PC-9 (cell line): ENCODE measurements at regions not wholly inside any gene's neighbourhood (a gene's known extent, or its start where the extent isn't known, plus 50 kb on each side); places are given as distances from the start of the nearest gene placed in this dataset.

ENCODE experiments used
- BruUV-seq: library from RNA; stranded (reverse); fragments of 400-500 nt; replicated peaks from 2 replicates; lab custom pipeline; 2021; lab: Mats Ljungman, UMichigan
- CTCF ChIA-PET: fragments of 300-600 bp; sonication (Branson Sonifier 250); formaldehyde crosslinking; loops from one replicate; lab custom pipeline; 2022; ENCODE audit warnings: antibody characterized with exemption; lab: Charles Lee
- POLR2A ChIA-PET: fragments of 300-600 bp; sonication (Branson Sonifier 250); formaldehyde crosslinking; loops from one replicate; lab custom pipeline; 2022; ENCODE audit warnings: antibody characterized with exemption; ENCODE audit not compliant: unreplicated experiment; lab: Charles Lee
- DNase-seq, 2 experiments: peaks; one replicate each; pipeline versions ENCODE4 v3.0.0 to v3.0.0-alpha.2; 2015 to 2022; ENCODE audit warnings: mixed read lengths in 1 of 2
- H2AFZ ChIP-seq: fragments of 200-600 bp; sonication (generic); 2 replicates; pipeline ENCODE4 v1.8.1; 2017; ENCODE audit warnings: antibody characterized with exemption
- H3F3A ChIP-seq: fragments of 200-600 bp; sonication (generic); 2 replicates; pipeline ENCODE4 v1.8.1; 2017; ENCODE audit warnings: antibody characterized with exemption, mild to moderate bottlenecking, low read depth; ENCODE audit not compliant: insufficient read depth
- H3K27ac ChIP-seq: fragments of 200-600 bp; sonication (generic); 2 replicates; pipeline ENCODE4 v1.6.1; 2016; ENCODE audit warnings: mixed run types
- H3K27me3 ChIP-seq: fragments of 200-600 bp; sonication (generic); 2 replicates; pipeline ENCODE4 v1.6.1; 2016; ENCODE audit warnings: low read depth, mixed run types; ENCODE audit not compliant: insufficient read depth
- H3K36me3 ChIP-seq: fragments of 200-600 bp; sonication (generic); 2 replicates; pipeline ENCODE4 v1.6.1; 2016; ENCODE audit warnings: low read depth, mixed run types
- H3K4me1 ChIP-seq: fragments of 200-600 bp; sonication (generic); replicated peaks from 2 replicates; pipeline ENCODE4 v1.6.1; 2016; ENCODE audit warnings: mixed run types; ENCODE audit not compliant: insufficient read depth
- H3K4me2 ChIP-seq: fragments of 200-600 bp; sonication (generic); 2 replicates; pipeline ENCODE4 v1.6.1; 2017; ENCODE audit warnings: mixed run types
- H3K4me3 ChIP-seq: fragments of 200-600 bp; sonication (generic); 2 replicates; pipeline ENCODE4 v1.6.1; 2016; ENCODE audit warnings: mixed run types
- H3K79me2 ChIP-seq: fragments of 200-600 bp; sonication (generic); 2 replicates; pipeline ENCODE4 v1.6.1; 2017; ENCODE audit warnings: low read depth, mixed run types
- H3K9me2 ChIP-seq: fragments of 200-600 bp; sonication (generic); 2 replicates; pipeline ENCODE4 v1.8.1; 2017; ENCODE audit warnings: mild to moderate bottlenecking; ENCODE audit not compliant: insufficient read depth
- H3K9me3 ChIP-seq: fragments of 200-600 bp; sonication (generic); 2 replicates; pipeline ENCODE4 v1.8.1; 2016; ENCODE audit warnings: low read depth; ENCODE audit not compliant: insufficient read depth
- H4K20me1 ChIP-seq: fragments of 200-600 bp; sonication (generic); 2 replicates; pipeline ENCODE4 v1.8.1; 2017; ENCODE audit not compliant: insufficient read depth
- CTCF ChIP-seq: fragments of 200-600 bp; sonication (generic); conservative IDR thresholded peaks from 2 replicates; pipeline ENCODE4 v1.6.1; 2017; ENCODE audit warnings: mixed run types, antibody characterized with exemption, mild to moderate bottlenecking, moderate library complexity
- EZH2 ChIP-seq: fragments of 200-600 bp; sonication (generic); IDR thresholded peaks from 2 replicates; pipeline ENCODE4 v1.8.0; 2017; ENCODE audit warnings: antibody characterized with exemption, low read depth
- intact Hi-C: fragments of 100-400 bp; cut with micrococcal nuclease; formaldehyde crosslinking; loops from one replicate; pipeline ENCODE4 v1.10.0; 2022; ENCODE audit not compliant: unreplicated experiment

GRCh38 chr3:22117091-22117490 is 366.1 kb upstream of the ZNF385D start:
- no peaks in the 10 kb centered on the region for H3K9me2 ChIP-seq
- no peaks in the 10 kb centered on the region for H3K36me3 ChIP-seq
- ChIA-PET CTCF (no interaction called here), POLR2A (no interaction called here)
- intact Hi-C loops = loop anchor here (5.0 kb wide), 1 partner anchor 1890 kb away; no protein-coding TSS in a partner anchor
- H3F3A ChIP-seq = no peaks in the 10 kb centered on the region
- H3K27me3 ChIP-seq = no peaks in the 10 kb centered on the region
- DNase-seq = no peak
- H2AFZ ChIP-seq = no peak overlapping the region
- H3K79me2 ChIP-seq = no peaks in the 10 kb centered on the region
- H4K20me1 ChIP-seq = no peaks in the 10 kb centered on the region
- H3K9me3 ChIP-seq = no peaks in the 10 kb centered on the region
- H3K4me2 ChIP-seq = no peak overlapping the region
- no peaks in the 10 kb centered on the region for H3K4me1 ChIP-seq
- no peak for TF ChIP-seq EZH2
- no peak for TF ChIP-seq CTCF
- no TSS peak for BruUV-seq
- H3K4me3 ChIP-seq = no peak overlapping the region
- no peak overlapping the region for H3K27ac ChIP-seq

- no TSS peak for BruUV-seq
Observed at GRCh38 chr3:22117751-22118346, 366.8 kb upstream of the ZNF385D start.

GRCh38 chr3:22118542-22118941 is 367.5 kb upstream of the ZNF385D start:
- H3K4me3 ChIP-seq = no peak overlapping the region
- no TSS peak for BruUV-seq
- H4K20me1 ChIP-seq = no peaks in the 10 kb centered on the region
- no peaks in the 10 kb centered on the region for H3K36me3 ChIP-seq
- no peaks in the 10 kb centered on the region for H3F3A ChIP-seq
- H3K4me1 ChIP-seq = no peaks in the 10 kb centered on the region
- no peaks in the 10 kb centered on the region for H3K27me3 ChIP-seq
- TF ChIP-seq EZH2 (no peak), CTCF (no peak)
- H3K9me3 ChIP-seq = no peaks in the 10 kb centered on the region
- intact Hi-C loops = loop anchor here (5.0 kb wide), 1 partner anchor 1891 kb away; no protein-coding TSS in a partner anchor
- H2AFZ ChIP-seq = no peak overlapping the region
- H3K79me2 ChIP-seq = no peaks in the 10 kb centered on the region
- H3K27ac ChIP-seq = no peak overlapping the region
- no peaks in the 10 kb centered on the region for H3K9me2 ChIP-seq
- ChIA-PET CTCF (no interaction called here), POLR2A (no interaction called here)
- H3K4me2 ChIP-seq = no peak overlapping the region
- DNase-seq = no peak

More at GRCh38 chr3:22117751-22118346, 366.8 kb upstream of the ZNF385D start:
- Histone ChIP-seq H3K4me1 (no peaks in the 10 kb centered on the region), H2AFZ (no peak overlapping the region), H3K36me3 (no peaks in the 10 kb centered on the region), H3K9me2 (no peaks in the 10 kb centered on the region), H3K27me3 (no peaks in the 10 kb centered on the region), H3F3A (no peaks in the 10 kb centered on the region), H3K4me3 (no peak overlapping the region), H3K4me2 (no peak overlapping the region), H3K27ac (no peak overlapping the region), H3K9me3 (no peaks in the 10 kb centered on the region), H4K20me1 (no peaks in the 10 kb centered on the region), H3K79me2 (no peaks in the 10 kb centered on the region)
- TF ChIP-seq CTCF = peak; percentile 88
- no peak for TF ChIP-seq EZH2
- no peak for DNase-seq
- POLR2A ChIA-PET = no interaction called here
- CTCF ChIA-PET = no interaction called here
- intact Hi-C loops = loop anchor here (5.0 kb wide), 1 partner anchor 1891 kb away; no protein-coding TSS in a partner anchor
